22Rv1 (cell line): ENCODE measurements at regions not wholly inside any gene's neighbourhood (a gene's known extent, or its start where the extent isn't known, plus 50 kb on each side); places are given as distances from the start of the nearest gene placed in this dataset.

Experiments
- H3K27ac ChIP-seq: fragments of 450-650 bp; 2 replicates; pipeline ENCODE4 v1.5.1; 2017
- CTCF ChIP-seq: fragments of 450-650 bp; IDR thresholded peaks from 2 replicates; pipeline ENCODE4 v1.5.1; 2017; ENCODE audit warnings: mild to moderate bottlenecking
- ZFX ChIP-seq: fragments of 450-650 bp; IDR thresholded peaks from 2 replicates; pipeline ENCODE4 v1.6.1; 2017; ENCODE audit warnings: antibody characterized with exemption, borderline replicate concordance

- TF ChIP-seq CTCF: no peak
- TF ChIP-seq ZFX: no peak
- H3K27ac ChIP-seq: no peak overlapping the region
Measured at GRCh38 chr1:184219414-184219813, 167.4 kb upstream of the C1orf21 start.

- no peak for TF ChIP-seq CTCF
- TF ChIP-seq ZFX: no peak
- H3K27ac ChIP-seq: no peak overlapping the region
Measured at GRCh38 chr1:184219883-184220282, 166.9 kb upstream of the C1orf21 start.

GRCh38 chr1:184221087-184221486 is 165.7 kb upstream of the C1orf21 start:
- no peak overlapping the region for H3K27ac ChIP-seq
- TF ChIP-seq ZFX (no peak), CTCF (no peak)

GRCh38 chr1:184222652-184223052 is 164.2 kb upstream of the C1orf21 start:
- TF ChIP-seq CTCF (peak; percentile 99), ZFX (no peak)
- H3K27ac ChIP-seq: no peak overlapping the region

GRCh38 chr1:184223216-184223615 is 163.6 kb upstream of the C1orf21 start:
- H3K27ac ChIP-seq: no peak overlapping the region
- TF ChIP-seq ZFX: no peak
- no peak for TF ChIP-seq CTCF

GRCh38 chr1:184225283-184226099 is 161.3 kb upstream of the C1orf21 start:
- H3K27ac ChIP-seq: no peak overlapping the region
- TF ChIP-seq CTCF (no peak), ZFX (no peak)

GRCh38 chr1:184226100-184226487 is 160.7 kb upstream of the C1orf21 start:
- TF ChIP-seq ZFX (no peak), CTCF (no peak)
- H3K27ac ChIP-seq: no peak overlapping the region
